GM12878 (cell line): ENCODE measurements at regions not wholly inside any gene's neighbourhood (a gene's known extent, or its start where the extent isn't known, plus 50 kb on each side); places are given as distances from the start of the nearest gene placed in this dataset.

ENCODE experiments used
- ATAC-seq: fragments of 200-7000 bp; cut with Tn5 transposase; 3 replicates; pipeline ENCODE4 v1.9.1; 2020; ENCODE audit warnings: mild to moderate bottlenecking, moderate library complexity
- BruUV-seq: library from RNA; stranded (reverse); fragments of 400-500 nt; replicated peaks from 2 replicates; lab custom pipeline; 2021; lab: Mats Ljungman, UMichigan
- CTCF ChIA-PET: fragments of 300-600 bp; sonication (Branson Sonifier 250); formaldehyde crosslinking; extraction: SDS; loops from one replicate; lab custom pipeline; 2021; ENCODE audit warnings: inconsistent platforms; lab: Yijun Ruan, JAX
- POLR2A ChIA-PET: fragments of 350-600 bp; formaldehyde crosslinking; extraction: SDS; loops from one replicate; lab custom pipeline; 2021; ENCODE audit warnings: inconsistent platforms; lab: Charles Lee
- RAD21 ChIA-PET: fragments of 300-600 bp; sonication (Branson Sonifier 250); formaldehyde crosslinking; loops from one replicate; lab custom pipeline; 2023; ENCODE audit warnings: antibody characterized with exemption; ENCODE audit not compliant: unreplicated experiment; lab: Charles Lee
- SMC1A ChIA-PET: fragments of 300-600 bp; sonication (Branson Sonifier 250); formaldehyde crosslinking; loops from one replicate; lab custom pipeline; 2023; ENCODE audit not compliant: unreplicated experiment, uncharacterized antibody; lab: Charles Lee
- DNase-seq: peaks from one replicate; pipeline ENCODE4 v3.0.0-alpha.2; 2011; ENCODE audit warnings: low read depth, low spot score
- FAIRE-seq: peaks from 3 replicates; lab custom pipeline; 2011; peaks lifted over from hg19 to GRCh38; lab: Jason Lieb, UNC
- H2AFZ ChIP-seq: 2 replicates; pipeline ENCODE4 v1.6.0; 2011; ENCODE audit warnings: low read depth, low read length, control low read depth; ENCODE audit not compliant: control insufficient read depth
- H3K27ac ChIP-seq: 2 replicates; pipeline ENCODE4 v1.5.1; 2011; ENCODE audit warnings: control low read depth; ENCODE audit not compliant: control insufficient read depth, insufficient read depth
- H3K27me3 ChIP-seq, 2 experiments: replicated peaks in 1 of 2; 2 replicates each; pipeline versions ENCODE4 v1.6.0 to v1.6.1; 2011; ENCODE audit warnings: low read length in 1 of 2; ENCODE audit not compliant: control insufficient read depth in 2 of 2, insufficient read depth in 2 of 2
- H3K36me3 ChIP-seq, 2 experiments: 2 replicates each; pipeline ENCODE4 v1.5.1; 2011; ENCODE audit warnings: low read length in 1 of 2; ENCODE audit not compliant: control insufficient read depth in 2 of 2, insufficient read depth in 2 of 2
- H3K4me1 ChIP-seq: 2 replicates; pipeline ENCODE4 v1.6.1; 2011; ENCODE audit warnings: mild to moderate bottlenecking, low read length, moderate library complexity, mixed read lengths; ENCODE audit not compliant: control insufficient read depth, insufficient read depth
- H3K4me2 ChIP-seq: 2 replicates; pipeline ENCODE4 v1.6.0; 2011; ENCODE audit warnings: control low read depth; ENCODE audit not compliant: control insufficient read depth, insufficient read depth
- H3K4me3 ChIP-seq: fragments of 200-600 bp; sonication (generic); 2 replicates; pipeline ENCODE4 v1.5.1; 2016
- H3K79me2 ChIP-seq: 2 replicates; pipeline ENCODE4 v1.6.0; 2011; ENCODE audit warnings: low read length; ENCODE audit not compliant: control insufficient read depth, insufficient read depth
- H3K9ac ChIP-seq: 2 replicates; pipeline ENCODE4 v1.8.0; 2011; ENCODE audit warnings: low read length, control low read depth, mixed read lengths; ENCODE audit not compliant: control insufficient read depth, insufficient read depth
- H3K9me3 ChIP-seq: replicated peaks from 3 replicates; pipeline ENCODE4 v1.5.1; 2011; ENCODE audit warnings: mild to moderate bottlenecking, low read length; ENCODE audit not compliant: control insufficient read depth, insufficient read depth
- H4K20me1 ChIP-seq: 2 replicates; pipeline ENCODE4 v1.6.0; 2011; ENCODE audit not compliant: control insufficient read depth, insufficient read depth
- ATF3 ChIP-seq: IDR thresholded peaks from 2 replicates; pipeline ENCODE4 v1.6.1; 2011; ENCODE audit warnings: low read depth, mild to moderate bottlenecking, low read length, moderate library complexity, borderline replicate concordance; ENCODE audit errors: extremely low read depth
- CUX1 ChIP-seq: IDR thresholded peaks from 2 replicates; pipeline ENCODE4 v1.6.1; 2012; ENCODE audit warnings: improper control_type of control experiment, low read depth, low read length; ENCODE audit not compliant: insufficient replicate concordance
- E2F8 ChIP-seq: fragments of 450-650 bp; IDR thresholded peaks from 2 replicates; pipeline ENCODE4 v1.6.1; 2018; ENCODE audit warnings: mild to moderate bottlenecking, low read depth, moderate library complexity; ENCODE audit not compliant: partially characterized antibody
- HSF1 ChIP-seq: fragments of 150-350 bp; IDR thresholded peaks from 2 replicates; pipeline ENCODE4 v1.6.1; 2014; ENCODE audit warnings: mild to moderate bottlenecking, low read depth, low read length
- IRF5 ChIP-seq: fragments of 450-650 bp; IDR thresholded peaks from 2 replicates; pipeline ENCODE4 v1.6.1; 2017; ENCODE audit warnings: borderline replicate concordance
- JUND ChIP-seq: IDR thresholded peaks from 2 replicates; pipeline ENCODE4 v1.6.1; 2012; ENCODE audit warnings: low read depth, mild to moderate bottlenecking, low read length, improper control_type of control experiment, moderate library complexity
- MTA2 ChIP-seq: fragments of 450-650 bp; IDR thresholded peaks from 2 replicates; pipeline ENCODE4 v1.6.1; 2016; ENCODE audit warnings: low read depth, mild to moderate bottlenecking, moderate library complexity
- ZBED1 ChIP-seq: IDR thresholded peaks from 2 replicates; pipeline ENCODE4 v1.6.1; 2016; ENCODE audit warnings: borderline replicate concordance
- WGBS: methylation state at CpG from one replicate; pipeline ENCODE4 v1.1.6; 2016; ENCODE audit warnings: low lambda C conversion rate; ENCODE audit not compliant: insufficient replicate concordance, insufficient coverage; ENCODE audit errors: missing lambda C conversion rate; 5-methylcytosine and 5-hydroxymethylcytosine counted together
- in situ Hi-C: fragments of 300-500 bp; cut with MboI; formaldehyde crosslinking; loops from 9 replicates; pipeline ENCODE4 v1.14.3; 2018; ENCODE audit warnings: mixed read lengths
- intact Hi-C: fragments of 100-400 bp; cut with micrococcal nuclease; formaldehyde crosslinking; loops from one replicate; pipeline ENCODE4 v1.14.2; 2022; ENCODE audit not compliant: unreplicated experiment

- TF ChIP-seq CUX1 (no peak), HSF1 (no peak)
These were observed 162.9 kb upstream of the NOCT start (continued) for GRCh38 chr4:138852681-138853080.

GRCh38 chr4:138851391-138852335, 163.9 kb upstream of the NOCT start:
- ChIA-PET CTCF (no interaction called here), POLR2A (no interaction called here), SMC1A (no interaction called here), RAD21 (no interaction called here)
- ATAC-seq = no peak
- FAIRE-seq = no peak
- H3K4me3 ChIP-seq = no peak overlapping the region
- no peak for DNase-seq
- no TSS peak for BruUV-seq
- intact Hi-C loops (no loop called here), in situ Hi-C loops (no loop called here)
- H3K27me3 ChIP-seq = peaks cover 0 to 1% of the 10 kb centered on the region in 2 experiments; a peak in 2 of 4 replicates
- H3K36me3 ChIP-seq = no peaks in the 10 kb centered on the region
- no peak overlapping the region for H3K4me2 ChIP-seq
- 24% methylated on average over 17 of the region's 17 CpGs for WGBS
- no peaks in the 10 kb centered on the region for H4K20me1 ChIP-seq
- no peak overlapping the region for H3K9ac ChIP-seq
- H3K79me2 ChIP-seq = no peaks in the 10 kb centered on the region
- H3K9me3 ChIP-seq = no peaks in the 10 kb centered on the region
- no peak overlapping the region for H2AFZ ChIP-seq
- H3K27ac ChIP-seq = no peak overlapping the region
- H3K4me1 ChIP-seq = no peaks in the 10 kb centered on the region
- TF ChIP-seq ATF3 = no peak
- no peak for TF ChIP-seq IRF5
- no peak for TF ChIP-seq E2F8
- no peak for TF ChIP-seq ZBED1
- TF ChIP-seq JUND = no peak
- TF ChIP-seq MTA2 = no peak
